ENCODE measurements at regions not wholly inside any gene's neighbourhood (a gene's known extent, or its start where the extent isn't known, plus 50 kb on each side); places are given as distances from the start of the nearest gene placed in this dataset.

DNA sequence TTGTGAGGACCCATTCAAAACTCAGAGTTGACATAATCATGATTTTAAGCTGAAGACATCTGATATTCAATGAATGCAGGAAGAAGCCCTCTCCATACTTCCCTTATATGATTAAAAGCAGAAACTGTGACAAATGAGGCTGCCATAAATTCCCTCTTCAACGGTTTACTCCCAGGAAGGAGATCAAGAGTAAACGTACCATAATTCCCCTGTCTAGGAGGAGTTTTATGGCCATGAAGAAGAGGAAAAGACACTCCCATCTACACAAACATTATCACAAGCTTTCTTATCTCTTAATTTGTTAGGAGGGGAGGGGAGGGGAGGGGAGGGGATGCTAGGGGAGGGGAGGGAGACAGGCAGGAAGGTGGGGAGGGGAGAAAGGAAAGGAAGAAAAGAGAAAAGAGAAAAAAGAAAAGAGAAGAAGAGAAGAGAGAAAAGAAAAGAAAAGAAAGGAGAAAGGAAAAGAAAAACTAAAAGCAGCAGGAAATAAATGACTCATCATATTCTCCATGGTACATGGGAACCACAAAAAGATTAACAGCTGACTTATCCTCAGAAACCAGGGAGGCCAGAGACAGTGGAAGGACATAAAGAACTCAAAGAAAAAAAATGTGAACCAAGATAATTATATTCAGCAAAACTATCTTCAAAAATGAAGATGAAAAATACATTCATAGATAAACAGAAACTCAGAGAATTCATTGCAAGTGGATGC is 121.6 kb downstream of the ALOX5 start (continued):
- TF ChIP-seq, protein P1, sequence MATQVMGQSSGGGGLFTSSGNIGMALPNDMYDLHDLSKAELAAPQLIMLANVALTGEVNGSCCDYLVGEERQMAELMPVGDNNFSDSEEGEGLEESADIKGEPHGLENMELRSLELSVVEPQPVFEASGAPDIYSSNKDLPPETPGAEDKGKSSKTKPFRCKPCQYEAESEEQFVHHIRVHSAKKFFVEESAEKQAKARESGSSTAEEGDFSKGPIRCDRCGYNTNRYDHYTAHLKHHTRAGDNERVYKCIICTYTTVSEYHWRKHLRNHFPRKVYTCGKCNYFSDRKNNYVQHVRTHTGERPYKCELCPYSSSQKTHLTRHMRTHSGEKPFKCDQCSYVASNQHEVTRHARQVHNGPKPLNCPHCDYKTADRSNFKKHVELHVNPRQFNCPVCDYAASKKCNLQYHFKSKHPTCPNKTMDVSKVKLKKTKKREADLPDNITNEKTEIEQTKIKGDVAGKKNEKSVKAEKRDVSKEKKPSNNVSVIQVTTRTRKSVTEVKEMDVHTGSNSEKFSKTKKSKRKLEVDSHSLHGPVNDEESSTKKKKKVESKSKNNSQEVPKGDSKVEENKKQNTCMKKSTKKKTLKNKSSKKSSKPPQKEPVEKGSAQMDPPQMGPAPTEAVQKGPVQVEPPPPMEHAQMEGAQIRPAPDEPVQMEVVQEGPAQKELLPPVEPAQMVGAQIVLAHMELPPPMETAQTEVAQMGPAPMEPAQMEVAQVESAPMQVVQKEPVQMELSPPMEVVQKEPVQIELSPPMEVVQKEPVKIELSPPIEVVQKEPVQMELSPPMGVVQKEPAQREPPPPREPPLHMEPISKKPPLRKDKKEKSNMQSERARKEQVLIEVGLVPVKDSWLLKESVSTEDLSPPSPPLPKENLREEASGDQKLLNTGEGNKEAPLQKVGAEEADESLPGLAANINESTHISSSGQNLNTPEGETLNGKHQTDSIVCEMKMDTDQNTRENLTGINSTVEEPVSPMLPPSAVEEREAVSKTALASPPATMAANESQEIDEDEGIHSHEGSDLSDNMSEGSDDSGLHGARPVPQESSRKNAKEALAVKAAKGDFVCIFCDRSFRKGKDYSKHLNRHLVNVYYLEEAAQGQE (IDR thresholded peaks at IDR 0.05), result no peak
- no peak for TF ChIP-seq HNF4G (IDR thresholded peaks at IDR 0.05)

Measured in liver (tissue), 2 donors.